Coronary artery (tissue), 2 donors: ENCODE measurements at regions not wholly inside any gene's neighbourhood (a gene's known extent, or its start where the extent isn't known, plus 50 kb on each side); places are given as distances from the start of the nearest gene placed in this dataset.

Experiments used
- DNase-seq: peaks from one replicate; pipeline ENCODE4 v3.0.0-alpha.2; 2017; ENCODE audit warnings: low spot score
- H3K27ac ChIP-seq, 2 donors: fragments of 200-600 bp; sonication (generic); one replicate each; pipeline ENCODE4 v1.5.1; 2016 to 2019
- H3K4me3 ChIP-seq: fragments of 200-600 bp; sonication (generic); 2 replicates; pipeline ENCODE4 v1.5.1; 2016; ENCODE audit warnings: mild to moderate bottlenecking, moderate library complexity
- TF ChIP-seq, protein P1 (sequence below): fragments of 200-600 bp; sonication (generic); IDR thresholded peaks from one replicate; pipeline ENCODE4 v1.5.1; 2019; ENCODE audit warnings: antibody characterized with exemption

DNA sequence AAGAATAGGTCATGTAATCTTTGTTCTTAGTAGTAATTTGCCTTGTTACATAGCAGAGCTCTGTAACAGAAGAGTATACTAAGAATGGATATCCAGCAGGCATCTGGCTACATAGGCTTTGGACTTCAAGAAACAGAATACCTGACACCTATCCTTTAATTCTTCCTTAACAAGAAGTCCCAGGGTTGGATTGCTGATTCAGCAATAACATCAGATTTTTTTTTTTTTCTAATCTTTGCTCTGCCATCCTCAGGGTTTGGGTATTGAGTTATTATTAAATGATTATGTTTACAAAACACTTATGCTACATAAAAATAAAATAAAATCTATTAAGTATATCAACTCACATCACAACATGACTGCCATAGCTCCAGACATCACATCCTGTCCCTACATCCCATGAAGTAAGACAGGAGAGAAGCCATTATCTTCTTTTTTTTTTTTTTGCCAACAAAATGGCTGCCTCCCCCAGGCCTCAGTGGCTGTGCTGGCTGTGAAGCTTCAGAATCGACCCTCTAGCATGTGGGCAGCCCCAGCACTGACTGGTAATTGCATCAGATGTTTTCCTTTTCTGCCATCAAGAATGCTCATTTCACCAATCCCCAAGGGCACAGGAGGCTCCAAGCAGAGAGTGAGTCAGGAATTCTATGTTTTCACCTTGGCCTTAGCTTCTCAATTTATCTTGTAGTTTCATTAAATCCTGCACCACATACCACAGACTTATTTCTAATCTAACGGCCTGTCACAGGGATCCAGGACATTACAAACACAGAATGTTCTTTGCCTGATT, 186.2 kb downstream of the DICER1 start:
- no peak for DNase-seq
- H3K4me3 ChIP-seq, result peak overlapping the region; percentile 21
- peak overlapping the region; percentile 16 to 77 for H3K27ac ChIP-seq
- TF ChIP-seq, protein P1, sequence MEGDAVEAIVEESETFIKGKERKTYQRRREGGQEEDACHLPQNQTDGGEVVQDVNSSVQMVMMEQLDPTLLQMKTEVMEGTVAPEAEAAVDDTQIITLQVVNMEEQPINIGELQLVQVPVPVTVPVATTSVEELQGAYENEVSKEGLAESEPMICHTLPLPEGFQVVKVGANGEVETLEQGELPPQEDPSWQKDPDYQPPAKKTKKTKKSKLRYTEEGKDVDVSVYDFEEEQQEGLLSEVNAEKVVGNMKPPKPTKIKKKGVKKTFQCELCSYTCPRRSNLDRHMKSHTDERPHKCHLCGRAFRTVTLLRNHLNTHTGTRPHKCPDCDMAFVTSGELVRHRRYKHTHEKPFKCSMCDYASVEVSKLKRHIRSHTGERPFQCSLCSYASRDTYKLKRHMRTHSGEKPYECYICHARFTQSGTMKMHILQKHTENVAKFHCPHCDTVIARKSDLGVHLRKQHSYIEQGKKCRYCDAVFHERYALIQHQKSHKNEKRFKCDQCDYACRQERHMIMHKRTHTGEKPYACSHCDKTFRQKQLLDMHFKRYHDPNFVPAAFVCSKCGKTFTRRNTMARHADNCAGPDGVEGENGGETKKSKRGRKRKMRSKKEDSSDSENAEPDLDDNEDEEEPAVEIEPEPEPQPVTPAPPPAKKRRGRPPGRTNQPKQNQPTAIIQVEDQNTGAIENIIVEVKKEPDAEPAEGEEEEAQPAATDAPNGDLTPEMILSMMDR, result no peak

DNA sequence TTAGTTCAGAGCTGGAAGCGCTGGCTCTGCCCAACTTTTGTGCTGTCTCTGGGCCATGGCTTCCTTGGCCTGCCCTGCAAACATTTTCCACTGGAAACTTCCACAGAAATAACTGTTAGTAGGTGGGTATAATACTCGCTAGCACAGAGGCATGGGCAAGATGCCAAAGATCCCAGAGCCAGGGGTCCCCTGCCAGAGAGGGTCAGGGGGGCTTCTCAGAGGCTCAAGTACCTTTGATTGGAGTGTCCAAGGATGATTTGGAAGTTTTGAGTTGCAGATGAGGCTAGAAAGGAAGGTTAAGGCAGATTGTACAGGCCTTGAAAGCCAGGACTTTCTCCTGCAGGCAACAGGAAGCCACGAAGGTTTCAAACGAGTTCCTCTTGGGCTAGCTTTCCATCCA, 187.6 kb downstream of the DICER1 start:
- Histone ChIP-seq H3K27ac (peak overlapping the region in 1 of 2 donors; percentile 3), H3K4me3 (no peak overlapping the region)
- DNase-seq, result no peak
- TF ChIP-seq, protein P1, result no peak

DNA sequence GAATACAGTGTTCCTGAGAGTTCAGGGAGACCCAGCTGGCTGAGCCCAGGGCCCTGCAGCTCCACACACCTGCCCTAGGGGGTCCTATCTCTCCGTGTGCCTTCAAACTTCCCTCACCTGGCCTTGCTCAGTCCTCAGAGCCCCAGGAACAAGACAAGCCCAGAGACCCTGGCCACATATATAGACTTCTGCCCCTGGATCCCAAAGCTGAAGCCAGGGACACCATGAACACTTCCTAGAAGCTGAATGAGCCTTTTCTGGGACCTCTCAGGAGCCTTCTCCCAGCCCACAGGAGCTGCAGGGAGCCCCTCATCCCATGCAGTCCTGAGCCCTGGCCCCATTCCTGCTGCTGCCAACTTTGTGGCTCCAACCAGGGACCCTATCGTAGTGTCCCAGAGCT, 190.5 kb downstream of the DICER1 start:
- no peak for DNase-seq

DNA sequence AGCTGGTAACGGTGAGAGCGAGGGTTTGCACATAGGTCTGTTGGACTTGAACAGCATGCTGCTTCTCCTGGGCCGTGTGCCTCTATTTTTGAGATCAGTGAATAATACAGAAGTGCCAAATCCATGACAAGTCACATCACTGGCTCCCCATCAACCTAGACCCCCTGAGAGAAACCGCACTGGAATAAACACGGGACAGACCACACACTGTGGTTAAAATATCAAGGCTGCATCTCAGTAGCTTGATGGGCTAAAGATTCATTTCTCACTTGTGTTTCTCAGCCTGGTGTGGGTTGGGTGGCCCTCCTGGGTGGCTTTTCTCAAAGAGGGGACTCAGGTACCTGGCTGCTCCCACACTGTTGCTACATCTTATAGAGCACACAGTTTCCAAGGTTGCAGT, 191.0 kb downstream of the DICER1 start:
- H3K27ac ChIP-seq, result no peak overlapping the region
- TF ChIP-seq, protein P1, result no peak
- no peak overlapping the region for H3K4me3 ChIP-seq
- no peak for DNase-seq

More for the DNA sequence above, 190.5 kb downstream of the DICER1 start:
- TF ChIP-seq, protein P1, result no peak
- no peak overlapping the region for H3K4me3 ChIP-seq
- H3K27ac ChIP-seq, result no peak overlapping the region

DNA sequence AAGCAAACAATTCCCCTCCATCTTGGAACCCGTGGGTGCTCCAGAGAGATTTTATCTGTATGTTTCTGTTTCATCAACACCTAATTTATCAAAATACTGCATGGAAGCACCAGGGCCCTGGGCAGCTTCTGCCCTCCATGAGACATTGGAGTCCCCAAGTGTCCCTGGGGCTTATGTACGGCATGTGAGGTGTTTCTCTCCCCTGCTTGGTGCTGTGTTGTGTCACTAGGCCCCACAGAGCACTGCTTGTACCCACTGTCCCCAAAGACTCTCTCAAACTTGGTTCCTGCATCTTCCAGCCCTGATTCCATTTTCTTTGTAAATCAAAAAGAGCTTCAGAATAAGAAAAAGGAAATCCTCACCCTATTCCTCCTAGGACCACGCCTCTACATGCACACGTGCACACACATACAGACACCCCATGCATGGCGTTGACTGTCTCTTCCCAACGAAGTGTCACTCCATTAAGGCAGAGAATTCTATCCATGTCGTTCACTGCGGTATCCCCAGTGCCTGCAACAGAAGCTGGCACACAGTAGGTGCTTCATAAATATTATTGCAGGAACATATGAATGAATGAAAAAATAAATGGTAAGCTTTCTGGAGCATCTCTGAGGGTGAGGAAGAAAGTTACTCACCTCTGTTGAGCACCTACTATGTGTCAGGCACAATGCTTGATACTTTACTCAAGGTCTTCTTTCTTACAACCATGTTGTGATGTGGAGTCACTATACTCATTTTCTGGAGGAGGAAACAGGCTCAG, 191.6 kb downstream of the DICER1 start:
- Histone ChIP-seq H3K27ac (no peak overlapping the region), H3K4me3 (no peak overlapping the region)
- TF ChIP-seq, protein P1, result no peak
- DNase-seq, result no peak

DNA sequence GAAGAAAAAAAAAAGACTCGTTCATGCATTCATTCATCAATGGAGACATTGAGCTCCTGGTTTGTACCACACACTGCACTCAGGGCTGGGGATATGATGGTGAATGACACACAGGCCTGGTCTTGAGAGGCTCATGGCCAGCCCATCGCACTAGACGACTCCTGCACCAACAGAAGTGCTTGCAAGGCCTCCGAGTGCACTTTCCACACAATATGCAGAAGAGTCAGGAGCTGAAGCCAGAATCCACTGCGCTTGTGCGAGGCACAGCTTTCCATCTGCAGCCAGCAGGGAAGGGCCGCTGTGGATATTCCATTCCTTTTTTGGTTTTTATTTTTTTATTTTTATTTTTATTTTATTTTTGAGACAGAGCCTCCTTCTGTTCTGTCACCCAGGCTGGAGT, 192.4 kb downstream of the DICER1 start:
- no peak for DNase-seq
- no peak overlapping the region for H3K27ac ChIP-seq
- no peak overlapping the region for H3K4me3 ChIP-seq
- TF ChIP-seq, protein P1, result no peak
